Activated T-cell treated with anti-CD3 and anti-CD28 coated beads for 48 hours (primary cell): ENCODE measurements at regions not wholly inside any gene's neighbourhood (a gene's known extent, or its start where the extent isn't known, plus 50 kb on each side); places are given as distances from the start of the nearest gene placed in this dataset.

Experiments
- DNase-seq: peaks from one replicate; pipeline ENCODE4 v3.0.0-alpha.2; 2020; ENCODE audit warnings: low read depth

- no peak for DNase-seq
These were observed 71.2 kb upstream of the AFDN start for GRCh38 chr6:167755461-167755860.

DNA sequence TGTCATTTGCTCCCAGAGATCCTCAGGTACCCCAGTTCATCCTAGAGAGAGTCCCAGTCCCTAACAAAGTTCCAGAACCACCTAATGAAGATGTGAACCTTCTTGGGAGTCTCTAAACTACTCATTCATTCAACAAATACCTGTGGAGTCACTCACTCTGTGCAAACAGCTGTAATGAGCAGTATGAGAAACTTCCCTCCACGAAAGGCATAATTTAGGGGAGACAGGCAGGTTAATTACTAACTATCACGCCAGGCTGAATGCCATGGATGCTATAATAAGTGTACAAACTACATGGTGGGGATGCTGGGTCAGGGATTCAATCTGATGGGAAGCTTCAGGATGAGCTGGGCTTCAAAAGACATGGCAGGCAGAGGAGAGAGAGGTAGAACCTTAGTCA, 70.1 kb upstream of the AFDN start:
- DNase-seq = no peak

DNA sequence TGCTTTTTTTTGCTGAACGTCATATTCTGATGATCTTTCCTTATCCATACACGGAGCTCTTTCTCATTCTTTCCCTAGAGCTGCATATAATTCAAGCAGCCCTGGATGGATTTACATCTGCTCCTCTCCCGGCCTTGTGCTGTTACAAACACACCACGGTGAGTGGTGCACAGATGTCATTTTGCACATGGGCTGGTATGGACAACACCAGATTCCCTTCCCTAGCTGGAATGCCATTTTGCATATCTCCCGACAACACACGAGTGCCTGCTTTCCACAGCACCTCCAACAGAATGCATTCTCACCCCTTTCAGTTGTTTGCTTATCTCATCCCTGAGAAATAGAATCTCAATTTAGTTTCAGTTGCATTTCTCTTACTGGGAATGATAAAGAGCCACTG, 69.5 kb upstream of the AFDN start:
- no peak for DNase-seq

DNA sequence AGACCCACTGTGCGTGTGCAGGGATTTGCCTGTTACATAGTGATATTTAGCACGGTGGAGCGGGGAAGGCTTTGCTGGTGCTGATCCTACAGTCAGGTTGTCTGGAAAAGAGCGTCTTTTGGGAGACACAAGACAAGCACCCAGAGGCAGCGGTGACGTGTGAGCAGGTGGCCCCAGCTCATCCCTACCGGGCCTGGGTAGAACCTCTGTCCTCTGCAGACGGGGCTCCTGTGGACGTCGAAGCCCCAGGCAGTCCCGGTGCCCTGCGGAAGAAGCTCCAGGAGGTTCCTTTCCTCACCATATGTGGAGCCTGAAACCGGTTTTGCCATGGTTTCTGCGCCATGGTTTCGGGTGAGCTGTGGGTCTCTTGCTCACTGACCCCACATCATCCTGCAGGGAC, 68.9 kb upstream of the AFDN start:
- no peak for DNase-seq

- no peak for DNase-seq
These were observed 68.2 kb upstream of the AFDN start for GRCh38 chr6:167758309-167759023.

DNA sequence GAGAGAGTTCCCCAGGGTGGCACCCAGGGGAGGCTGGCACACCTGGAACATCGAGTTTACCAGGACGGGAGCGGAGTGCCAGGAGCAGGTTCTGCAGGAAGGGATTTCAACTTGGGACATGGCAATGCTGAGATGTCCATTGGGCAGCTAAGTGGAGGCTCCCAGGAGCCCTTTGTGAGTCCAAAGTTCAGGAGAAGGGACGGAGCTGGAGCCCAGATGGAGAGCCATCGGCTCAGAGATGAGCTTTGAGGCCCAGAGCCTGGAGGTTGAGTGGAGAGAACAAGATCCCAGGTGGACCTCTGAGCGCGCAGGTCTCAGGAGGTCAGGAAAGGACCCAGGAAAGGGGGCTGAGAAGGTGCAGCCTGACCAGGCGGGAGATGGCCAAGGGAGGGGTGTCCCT, 67.5 kb upstream of the AFDN start:
- no peak for DNase-seq

GRCh38 chr6:167759912-167760311, 66.8 kb upstream of the AFDN start:
- DNase-seq = no peak

- no peak for DNase-seq
These were observed 65.5 kb upstream of the AFDN start for GRCh38 chr6:167760979-167761793.

DNA sequence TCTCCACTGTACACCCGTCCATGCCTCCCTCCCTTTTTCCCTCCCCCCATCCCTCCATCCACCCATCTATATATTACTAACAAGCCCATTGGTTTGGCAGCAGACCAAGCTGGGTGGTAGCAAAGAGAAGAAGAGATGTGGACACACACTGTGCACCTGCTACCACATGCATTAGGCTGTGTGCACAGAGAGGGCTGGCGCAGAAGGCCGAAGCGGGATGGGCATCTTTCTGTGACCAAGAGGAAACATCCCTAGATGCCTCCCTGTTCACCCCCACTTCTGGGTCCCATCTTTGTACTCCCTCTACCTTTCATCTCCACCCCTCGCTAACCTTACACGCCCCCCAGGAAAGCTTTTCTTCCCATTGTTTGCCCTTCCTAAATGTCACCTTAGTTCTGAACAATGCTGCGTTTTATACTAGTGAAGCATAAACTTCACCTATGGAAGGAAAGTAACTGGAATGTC, 64.9 kb upstream of the AFDN start:
- no peak for DNase-seq

- no peak for DNase-seq
These were observed 64.3 kb upstream of the AFDN start for GRCh38 chr6:167762259-167762962.

GRCh38 chr6:167763056-167763944, 63.4 kb upstream of the AFDN start:
- DNase-seq = no peak

DNA sequence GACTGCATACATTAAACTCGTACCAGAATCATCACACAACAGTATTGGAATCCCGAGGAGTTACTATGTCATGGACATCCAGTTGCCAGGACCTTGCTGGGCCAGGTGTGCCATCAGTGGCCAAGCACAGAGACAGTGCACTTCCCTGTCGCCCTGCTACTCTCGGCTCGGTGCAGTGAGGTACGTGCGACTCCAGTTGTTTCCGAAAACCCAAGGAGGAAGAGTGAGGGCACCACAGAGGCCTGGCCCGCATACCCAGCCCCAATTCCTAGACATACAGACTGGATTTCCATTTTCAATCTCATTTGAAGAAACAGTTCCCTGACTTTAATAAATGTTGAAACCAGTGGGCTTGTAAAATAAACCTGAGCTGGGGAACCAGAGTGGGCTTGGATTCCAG, 62.5 kb upstream of the AFDN start:
- no peak for DNase-seq

- DNase-seq = no peak
These were observed 61.8 kb upstream of the AFDN start for GRCh38 chr6:167764713-167765479.

- DNase-seq = no peak
These were observed 59.6 kb upstream of the AFDN start for GRCh38 chr6:167766986-167767714.

- DNase-seq = no peak
These were observed 59.0 kb upstream of the AFDN start for GRCh38 chr6:167767715-167768107.

- no peak for DNase-seq
These were observed 58.1 kb upstream of the AFDN start for GRCh38 chr6:167768471-167769215.

- no peak for DNase-seq
These were observed 57.1 kb upstream of the AFDN start for GRCh38 chr6:167769408-167770190.

GRCh38 chr6:167770291-167770955, 56.3 kb upstream of the AFDN start:
- no peak for DNase-seq
